Adrenal gland (tissue), 9 donors: ENCODE measurements at regions not wholly inside any gene's neighbourhood (a gene's known extent, or its start where the extent isn't known, plus 50 kb on each side); places are given as distances from the start of the nearest gene placed in this dataset.

Source experiments
- DNase-seq, 7 donors: peaks; one replicate each; pipeline ENCODE4 v3.0.0-alpha.2; 2019 to 2020
- H3K27ac ChIP-seq, 5 donors: fragments of 200-600 bp; sonication (generic) in 4 of 5; 1 replicate in 3 of 5; 2 replicates in 2 of 5; pipeline versions ENCODE4 v1.5.1 to v1.8.0; 2016 to 2020; ENCODE audit warnings: mild to moderate bottlenecking in 1 of 5
- H3K27me3 ChIP-seq: fragments of 200-600 bp; 2 replicates; pipeline ENCODE4 v1.8.0; 2021
- H3K36me3 ChIP-seq, 2 donors: fragments of 200-600 bp; replicated peaks in 1 of 2; 1 replicate in 1 of 2; 2 replicates in 1 of 2; pipeline versions ENCODE4 v1.5.1 to v1.8.0; 2018 to 2022
- H3K4me1 ChIP-seq, 2 donors: fragments of 200-600 bp; replicated peaks in 1 of 2; 1 replicate in 1 of 2; 2 replicates in 1 of 2; pipeline versions ENCODE4 v1.5.1 to v1.8.0; 2018 to 2021
- H3K4me3 ChIP-seq, 4 donors: fragments of 200-600 bp; sonication (generic) in 3 of 4; one replicate each; pipeline ENCODE4 v1.5.1; 2016 to 2018
- H3K9me3 ChIP-seq, 3 donors: fragments of 200-600 bp; sonication (generic) in 1 of 3; replicated peaks in 1 of 3; 1 replicate in 2 of 3; 2 replicates in 1 of 3; pipeline versions ENCODE4 v1.5.1 to v1.8.0; 2016 to 2021
- POLR2A ChIP-seq, 2 donors: fragments of 450-650 bp; IDR thresholded peaks; one replicate each; pipeline ENCODE4 v1.6.1; 2017; ENCODE audit warnings: antibody characterized with exemption in 2 of 2, mild to moderate bottlenecking in 2 of 2, moderate library complexity in 1 of 2
- WGBS, 4 donors: extraction: QIAGEN DNeasy Blood & Tissue Kit in 2 of 4; methylation state at CpG; one replicate each; pipeline versions ENCODE4 v1.1.5 to v1.1.7; 2013 to 2017; 5-methylcytosine and 5-hydroxymethylcytosine counted together
- intact Hi-C, 2 donors: fragments of 100-400 bp; cut with DNase I; formaldehyde crosslinking; loops; one replicate each; pipeline versions ENCODE4 v1.14.1 to v1.15.0; 2022 to 2023
- TF ChIP-seq, protein P1 (sequence below), 6 experiments: fragments of 450-650 bp in 4 of 6; fragments of 200-600 bp in 2 of 6; sonication (generic) in 1 of 6; IDR thresholded peaks; 1 replicate in 5 of 6; 2 replicates in 1 of 6; pipeline versions ENCODE4 v1.5.1 to v1.8.0; 2016 to 2021; ENCODE audit warnings: antibody characterized with exemption in 6 of 6, mild to moderate bottlenecking in 2 of 6, moderate library complexity in 1 of 6
- donor health status: healthy with polysubstance abuse.
- donor health status: Bipolar disorder and iron deficiency.
- donor health status: DM: yes; HTN: yes; CAD: no.
- donor health status: DM: no; HTN: no; CAD: no.
- donor health status: DM: no; HTN: no; CAD: no.

DNA sequence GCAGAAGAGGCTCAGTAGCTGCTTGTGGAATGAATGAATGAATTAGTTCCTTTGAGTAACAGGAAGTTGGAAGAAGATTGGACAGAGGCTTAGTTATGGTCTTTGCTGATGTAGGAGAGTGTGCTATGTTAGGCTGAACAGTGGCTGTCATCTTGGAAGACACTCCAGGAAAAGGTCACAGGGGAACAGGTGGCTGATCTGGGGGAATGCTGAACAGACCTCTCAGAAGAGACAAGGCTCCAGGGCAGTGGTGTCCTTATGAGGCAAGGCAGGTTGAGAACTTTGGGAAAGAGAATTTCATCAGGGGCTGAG is 62.3 kb downstream of the UTRN start:
- intact Hi-C loops = no loop called here
- Histone ChIP-seq H3K36me3 (no peaks in the 10 kb centered on the region), H3K9me3 (no peaks in the 10 kb centered on the region), H3K27ac (peak overlapping the region in 4 of 5 donors; percentile 47 to 84 (median 62)), H3K27me3 (no peaks in the 10 kb centered on the region), H3K4me3 (no peak overlapping the region), H3K4me1 (peaks cover 49 to 70% of the 10 kb centered on the region in 2 donors)
- DNase-seq = no peak
- no peak for TF ChIP-seq POLR2A (IDR thresholded peaks at IDR 0.05)
- TF ChIP-seq, protein P1, sequence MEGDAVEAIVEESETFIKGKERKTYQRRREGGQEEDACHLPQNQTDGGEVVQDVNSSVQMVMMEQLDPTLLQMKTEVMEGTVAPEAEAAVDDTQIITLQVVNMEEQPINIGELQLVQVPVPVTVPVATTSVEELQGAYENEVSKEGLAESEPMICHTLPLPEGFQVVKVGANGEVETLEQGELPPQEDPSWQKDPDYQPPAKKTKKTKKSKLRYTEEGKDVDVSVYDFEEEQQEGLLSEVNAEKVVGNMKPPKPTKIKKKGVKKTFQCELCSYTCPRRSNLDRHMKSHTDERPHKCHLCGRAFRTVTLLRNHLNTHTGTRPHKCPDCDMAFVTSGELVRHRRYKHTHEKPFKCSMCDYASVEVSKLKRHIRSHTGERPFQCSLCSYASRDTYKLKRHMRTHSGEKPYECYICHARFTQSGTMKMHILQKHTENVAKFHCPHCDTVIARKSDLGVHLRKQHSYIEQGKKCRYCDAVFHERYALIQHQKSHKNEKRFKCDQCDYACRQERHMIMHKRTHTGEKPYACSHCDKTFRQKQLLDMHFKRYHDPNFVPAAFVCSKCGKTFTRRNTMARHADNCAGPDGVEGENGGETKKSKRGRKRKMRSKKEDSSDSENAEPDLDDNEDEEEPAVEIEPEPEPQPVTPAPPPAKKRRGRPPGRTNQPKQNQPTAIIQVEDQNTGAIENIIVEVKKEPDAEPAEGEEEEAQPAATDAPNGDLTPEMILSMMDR (IDR thresholded peaks at IDR 0.05) = no peak

DNA sequence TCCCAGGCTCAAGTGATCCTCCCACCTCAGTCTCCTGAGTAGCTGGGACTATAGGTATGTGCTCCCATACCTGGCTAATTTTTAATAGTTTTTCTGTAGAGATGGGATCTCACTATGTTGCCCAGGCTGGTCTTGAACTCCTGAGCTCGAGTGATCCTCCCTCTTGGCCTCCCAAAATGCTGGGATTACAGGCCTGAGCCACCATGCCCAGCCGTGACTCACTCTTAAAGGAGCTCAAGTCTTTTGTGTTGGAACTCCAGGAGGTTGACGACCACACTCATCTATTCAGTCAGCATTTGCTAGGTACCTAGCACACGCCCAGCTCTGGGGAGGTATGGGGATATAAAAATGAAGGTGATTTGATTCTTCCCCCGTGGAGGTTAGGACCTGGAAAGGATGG is 62.8 kb downstream of the UTRN start:
- no peaks in the 10 kb centered on the region for H3K27me3 ChIP-seq
- peak overlapping the region in 2 of 5 donors; percentile 13 to 47 for H3K27ac ChIP-seq
- intact Hi-C loops = no loop called here
- no peak for DNase-seq
- 88 to 98% (median 91%) methylated on average over 5 of the region's 5 CpGs for WGBS, 4 donors
- H3K36me3 ChIP-seq = no peaks in the 10 kb centered on the region
- no peak for TF ChIP-seq POLR2A (IDR thresholded peaks at IDR 0.05)
- TF ChIP-seq, protein P1 (IDR thresholded peaks at IDR 0.05) = no peak
- H3K9me3 ChIP-seq = no peaks in the 10 kb centered on the region
- H3K4me1 ChIP-seq = peaks cover 54 to 68% of the 10 kb centered on the region in 2 donors
- no peak overlapping the region for H3K4me3 ChIP-seq

DNA sequence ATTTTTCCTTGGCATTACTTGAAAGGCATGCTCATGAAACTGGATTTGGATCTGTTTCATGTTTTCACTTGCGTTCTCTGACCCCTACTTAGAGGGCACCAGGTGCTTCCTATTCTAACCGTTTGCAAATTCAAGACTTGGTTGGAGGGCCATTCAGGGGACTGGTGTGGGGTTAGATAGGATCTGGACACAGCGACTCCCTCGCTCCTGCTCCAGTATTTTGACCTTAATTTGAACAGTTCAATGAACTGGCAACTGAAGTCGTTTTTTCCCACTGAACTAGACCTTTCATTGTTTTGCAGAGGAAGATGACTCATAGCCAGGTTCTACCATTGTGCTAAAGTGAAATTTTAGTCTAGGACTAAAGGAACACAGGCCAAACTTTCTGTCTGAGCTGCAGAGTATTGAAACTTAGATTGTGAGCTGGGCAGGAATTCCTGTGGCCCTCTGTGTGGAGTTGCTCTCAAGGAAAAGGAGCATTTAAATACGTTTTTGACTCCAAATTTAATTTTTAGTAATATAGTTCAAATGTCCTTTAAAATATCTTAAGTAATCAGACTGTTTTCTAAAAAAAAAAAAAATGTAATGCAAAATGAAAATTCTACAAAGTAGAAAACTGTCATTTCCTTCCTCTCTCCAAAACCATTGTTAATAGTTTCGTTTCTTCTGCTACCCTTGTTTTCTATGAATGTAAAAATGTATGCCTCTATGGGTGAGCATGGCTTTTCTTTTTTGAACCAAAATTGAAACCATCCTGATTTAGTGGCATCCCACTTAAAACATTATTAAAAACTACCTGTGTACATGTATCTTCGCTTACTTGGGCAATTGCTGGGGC is 64.8 kb downstream of the UTRN start:
- no peak for TF ChIP-seq POLR2A (IDR thresholded peaks at IDR 0.05)
- TF ChIP-seq, protein P1 (IDR thresholded peaks at IDR 0.05) = peak in 1 of 6 experiments; percentile 7
- Histone ChIP-seq H3K9me3 (no peaks in the 10 kb centered on the region), H3K4me3 (peak overlapping the region in 1 of 4 donors; percentile 13), H3K27ac (peak overlapping the region; percentile 33 to 81 (median 70)), H3K36me3 (no peaks in the 10 kb centered on the region), H3K4me1 (peaks cover 56 to 59% of the 10 kb centered on the region in 2 donors), H3K27me3 (no peaks in the 10 kb centered on the region)
- DNase-seq = peak in 5 of 7 donors; percentile 27 to 73 (median 51)
- 7 to 17% (median 13%) methylated on average over 8 of the region's 8 CpGs for WGBS, 4 donors
- intact Hi-C loops = no loop called here

DNA sequence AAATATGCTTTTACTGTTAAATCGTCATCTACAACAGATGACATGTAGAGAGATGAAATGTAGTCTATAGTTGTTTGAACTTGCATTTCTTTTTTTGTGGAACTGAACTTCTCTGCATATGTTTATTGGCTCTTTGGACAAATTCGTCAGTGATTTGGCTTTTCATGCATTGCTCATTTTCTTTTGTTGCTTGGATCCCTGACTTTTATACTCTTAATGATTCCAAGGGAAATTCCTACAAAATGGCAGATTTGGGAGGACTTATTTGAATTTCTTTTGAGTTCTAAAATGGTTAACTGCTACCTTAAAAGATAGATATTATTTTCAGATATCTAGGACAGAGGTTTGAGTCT is 65.4 kb downstream of the UTRN start:
- peaks cover 56 to 57% of the 10 kb centered on the region in 2 donors for H3K4me1 ChIP-seq
- 54 to 61% (median 58%) methylated on average over 2 of the region's 2 CpGs for WGBS, 4 donors

More for the DNA sequence above, 65.4 kb downstream of the UTRN start:
- TF ChIP-seq POLR2A (IDR thresholded peaks at IDR 0.05) = no peak
- TF ChIP-seq, protein P1 (IDR thresholded peaks at IDR 0.05) = no peak
- peak overlapping the region in 1 of 4 donors; percentile 13 for H3K4me3 ChIP-seq
- no peak for DNase-seq
- intact Hi-C loops = no loop called here
- H3K27me3 ChIP-seq = no peaks in the 10 kb centered on the region
- H3K27ac ChIP-seq = peak overlapping the region; percentile 33 to 78 (median 70)
- H3K9me3 ChIP-seq = no peaks in the 10 kb centered on the region
- no peaks in the 10 kb centered on the region for H3K36me3 ChIP-seq
